ENCODE measurements at regions not wholly inside any gene's neighbourhood (a gene's known extent, or its start where the extent isn't known, plus 50 kb on each side); places are given as distances from the start of the nearest gene placed in this dataset.

- H3K36me3 ChIP-seq (ENCODE audit: control insufficient read depth in 4 of 4, insufficient read depth in 3 of 4, low read depth in 1 of 4, low read length in 3 of 4) = no peaks in the 10 kb centered on the region
- 8% methylated on average over 1 of the region's 1 CpG for WGBS
Measured at GRCh38 chr14:44833376-44834060, 128.2 kb downstream of the KLHL28 start.

DNA sequence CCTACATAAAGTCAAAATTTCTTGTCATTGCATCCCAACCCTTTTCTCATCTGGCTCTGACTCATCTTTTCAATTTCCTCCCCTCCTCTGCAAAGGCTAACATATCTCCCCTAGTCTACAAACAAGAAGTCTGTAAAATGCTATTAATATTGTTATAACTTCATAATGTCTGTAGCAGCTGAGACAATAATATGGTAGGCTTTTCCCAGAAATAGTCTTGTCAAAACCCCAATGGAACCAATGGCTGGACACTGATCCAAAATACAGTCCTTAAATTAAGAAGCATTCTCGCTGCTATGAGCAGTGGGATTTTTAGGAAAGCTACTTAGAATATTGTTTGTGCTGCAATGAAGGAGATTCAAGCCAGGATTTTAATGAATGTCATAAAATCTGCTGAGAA lies 131.4 kb downstream of the KLHL28 start:
- no peak overlapping the region for H3K4me3 ChIP-seq (ENCODE audit: low read depth in 1 of 3, low read length in 3 of 3)
- TF ChIP-seq TAF1 (conservative IDR thresholded peaks at IDR 0.05) = no peak
- TF ChIP-seq ZBTB33 (IDR thresholded peaks at IDR 0.05) = no peak
- TF ChIP-seq, protein P1, sequence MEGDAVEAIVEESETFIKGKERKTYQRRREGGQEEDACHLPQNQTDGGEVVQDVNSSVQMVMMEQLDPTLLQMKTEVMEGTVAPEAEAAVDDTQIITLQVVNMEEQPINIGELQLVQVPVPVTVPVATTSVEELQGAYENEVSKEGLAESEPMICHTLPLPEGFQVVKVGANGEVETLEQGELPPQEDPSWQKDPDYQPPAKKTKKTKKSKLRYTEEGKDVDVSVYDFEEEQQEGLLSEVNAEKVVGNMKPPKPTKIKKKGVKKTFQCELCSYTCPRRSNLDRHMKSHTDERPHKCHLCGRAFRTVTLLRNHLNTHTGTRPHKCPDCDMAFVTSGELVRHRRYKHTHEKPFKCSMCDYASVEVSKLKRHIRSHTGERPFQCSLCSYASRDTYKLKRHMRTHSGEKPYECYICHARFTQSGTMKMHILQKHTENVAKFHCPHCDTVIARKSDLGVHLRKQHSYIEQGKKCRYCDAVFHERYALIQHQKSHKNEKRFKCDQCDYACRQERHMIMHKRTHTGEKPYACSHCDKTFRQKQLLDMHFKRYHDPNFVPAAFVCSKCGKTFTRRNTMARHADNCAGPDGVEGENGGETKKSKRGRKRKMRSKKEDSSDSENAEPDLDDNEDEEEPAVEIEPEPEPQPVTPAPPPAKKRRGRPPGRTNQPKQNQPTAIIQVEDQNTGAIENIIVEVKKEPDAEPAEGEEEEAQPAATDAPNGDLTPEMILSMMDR (IDR thresholded peaks at IDR 0.05; ENCODE audit: low read depth, low read length, missing input control) = no peak
- TF ChIP-seq RAD21 (IDR thresholded peaks at IDR 0.05) = no peak
- TF ChIP-seq JUND (IDR thresholded peaks at IDR 0.05) = no peak
- no peaks in the 10 kb centered on the region for H3K4me1 ChIP-seq (ENCODE audit: control insufficient read depth in 4 of 4, insufficient read depth in 4 of 4, low read length in 3 of 4)

More at GRCh38 chr14:44833376-44834060, 128.2 kb downstream of the KLHL28 start:
- no peak overlapping the region for H3K4me3 ChIP-seq (ENCODE audit: low read depth in 1 of 3, low read length in 3 of 3)
- no peaks in the 10 kb centered on the region for H3K9me3 ChIP-seq (ENCODE audit: control insufficient read depth in 4 of 4, low read length in 3 of 4)
- no peak overlapping the region for H3K9ac ChIP-seq (ENCODE audit: low read depth in 1 of 2, low read length in 2 of 2)
- no peaks in the 10 kb centered on the region for H3K4me1 ChIP-seq (ENCODE audit: control insufficient read depth in 4 of 4, insufficient read depth in 4 of 4, low read length in 3 of 4)
- TF ChIP-seq, protein P2, sequence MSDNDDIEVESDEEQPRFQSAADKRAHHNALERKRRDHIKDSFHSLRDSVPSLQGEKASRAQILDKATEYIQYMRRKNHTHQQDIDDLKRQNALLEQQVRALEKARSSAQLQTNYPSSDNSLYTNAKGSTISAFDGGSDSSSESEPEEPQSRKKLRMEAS (IDR thresholded peaks at IDR 0.05) = no peak
- TF ChIP-seq RXRA (IDR thresholded peaks at IDR 0.05) (no peak), NR2F2 (IDR thresholded peaks at IDR 0.05) (no peak), YY1 (IDR thresholded peaks at IDR 0.05) (no peak)
- DNase-seq (ENCODE audit: low spot score) = no peak
- no peaks in the 10 kb centered on the region for H3K27me3 ChIP-seq (ENCODE audit: control insufficient read depth in 4 of 4, insufficient read depth in 4 of 4, low read length in 3 of 4)
- H3K27ac ChIP-seq (ENCODE audit: low read depth in 1 of 2, low read length in 2 of 2) = no peak overlapping the region

DNA sequence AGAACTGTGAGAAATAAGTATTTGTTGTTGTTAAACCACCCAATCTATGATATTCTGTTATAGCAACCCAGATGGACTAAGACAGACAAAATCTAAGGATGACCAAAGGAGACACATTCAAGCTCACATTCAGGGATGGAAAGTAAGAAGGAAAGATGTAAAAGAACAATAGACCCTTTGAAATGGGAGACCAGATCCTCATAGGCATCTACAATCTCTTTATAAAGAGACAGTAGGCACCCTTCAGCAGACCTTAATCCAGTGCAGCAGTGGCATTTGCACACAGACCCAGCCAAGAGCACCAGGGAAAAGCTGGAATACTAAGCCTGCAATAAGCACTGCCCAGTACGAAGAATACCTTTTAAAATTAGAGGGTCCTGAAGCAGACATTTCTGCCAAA lies 132.7 kb downstream of the KLHL28 start:
- Histone ChIP-seq H3K36me3 (ENCODE audit: control insufficient read depth in 4 of 4, insufficient read depth in 3 of 4, low read depth in 1 of 4, low read length in 3 of 4) (no peaks in the 10 kb centered on the region), H3K9ac (ENCODE audit: low read depth in 1 of 2, low read length in 2 of 2) (no peak overlapping the region), H3K27me3 (ENCODE audit: control insufficient read depth in 4 of 4, insufficient read depth in 4 of 4, low read length in 3 of 4) (no peaks in the 10 kb centered on the region), H3K4me3 (ENCODE audit: low read depth in 1 of 3, low read length in 3 of 3) (no peak overlapping the region), H3K4me1 (ENCODE audit: control insufficient read depth in 4 of 4, insufficient read depth in 4 of 4, low read length in 3 of 4) (no peaks in the 10 kb centered on the region), H3K9me3 (ENCODE audit: control insufficient read depth in 4 of 4, low read length in 3 of 4) (no peaks in the 10 kb centered on the region), H3K27ac (ENCODE audit: low read depth in 1 of 2, low read length in 2 of 2) (no peak overlapping the region)
- DNase-seq (ENCODE audit: low spot score) = no peak
- WGBS = 79% methylated on average over 1 of the region's 1 CpG
- no peak for TF ChIP-seq TAF1 (conservative IDR thresholded peaks at IDR 0.05)
- TF ChIP-seq REST (IDR thresholded peaks at IDR 0.05) = no peak
- TF ChIP-seq GABPA (IDR thresholded peaks at IDR 0.05 in 1 of 2, conservative IDR thresholded peaks at IDR 0.05 in 1 of 2) = no peak
- no peak for TF ChIP-seq HNF4A (conservative IDR thresholded peaks at IDR 0.05)
- no peak for TF ChIP-seq HNF4G (IDR thresholded peaks at IDR 0.05)
- TF ChIP-seq SP1 (IDR thresholded peaks at IDR 0.05) = no peak
- TF ChIP-seq JUND (IDR thresholded peaks at IDR 0.05) = no peak
- TF ChIP-seq, protein P2 (IDR thresholded peaks at IDR 0.05) = no peak
- TF ChIP-seq, protein P1 (IDR thresholded peaks at IDR 0.05; ENCODE audit: low read depth, low read length, missing input control) = no peak
- no peak for TF ChIP-seq FOXA2 (IDR thresholded peaks at IDR 0.05)
- TF ChIP-seq, protein P3, sequence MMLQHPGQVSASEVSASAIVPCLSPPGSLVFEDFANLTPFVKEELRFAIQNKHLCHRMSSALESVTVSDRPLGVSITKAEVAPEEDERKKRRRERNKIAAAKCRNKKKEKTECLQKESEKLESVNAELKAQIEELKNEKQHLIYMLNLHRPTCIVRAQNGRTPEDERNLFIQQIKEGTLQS (IDR thresholded peaks at IDR 0.05) = no peak

More for the DNA sequence above, 131.4 kb downstream of the KLHL28 start:
- H3K9ac ChIP-seq (ENCODE audit: low read depth in 1 of 2, low read length in 2 of 2) = no peak overlapping the region
- no peaks in the 10 kb centered on the region for H3K36me3 ChIP-seq (ENCODE audit: control insufficient read depth in 4 of 4, insufficient read depth in 3 of 4, low read depth in 1 of 4, low read length in 3 of 4)
- no peaks in the 10 kb centered on the region for H3K27me3 ChIP-seq (ENCODE audit: control insufficient read depth in 4 of 4, insufficient read depth in 4 of 4, low read length in 3 of 4)
- H3K9me3 ChIP-seq (ENCODE audit: control insufficient read depth in 4 of 4, low read length in 3 of 4) = no peaks in the 10 kb centered on the region
- no peak overlapping the region for H3K27ac ChIP-seq (ENCODE audit: low read depth in 1 of 2, low read length in 2 of 2)
- no peak for DNase-seq (ENCODE audit: low spot score)
- WGBS = 67% methylated on average over 1 of the region's 1 CpG
